ENCODE measurements at regions not wholly inside any gene's neighbourhood (a gene's known extent, or its start where the extent isn't known, plus 50 kb on each side); places are given as distances from the start of the nearest gene placed in this dataset.

- no peak for TF ChIP-seq CTCF (IDR thresholded peaks at IDR 0.05; ENCODE audit: insufficient read depth, low read length, poor library complexity, severe bottlenecking)
- TF ChIP-seq EZH2phosphoT487 (conservative IDR thresholded peaks at IDR 0.05; ENCODE audit: low read length): no peak
Observed at GRCh38 chr20:17128206-17128605, 98.6 kb upstream of the PCSK2 start.

All from SU-DHL-6 (cell line).